H1 (cell line): ENCODE measurements at regions not wholly inside any gene's neighbourhood (a gene's known extent, or its start where the extent isn't known, plus 50 kb on each side); places are given as distances from the start of the nearest gene placed in this dataset.

Experiments
- CTCF ChIA-PET: fragments of 300-600 bp; sonication (Branson Sonifier 250); formaldehyde crosslinking; loops from one replicate; lab custom pipeline; 2021; ENCODE audit not compliant: partially characterized antibody; lab: Charles Lee
- POLR2A ChIA-PET: fragments of 300-600 bp; sonication (Branson Sonifier 250); formaldehyde crosslinking; loops from one replicate; lab custom pipeline; 2021; ENCODE audit warnings: inconsistent platforms; ENCODE audit not compliant: partially characterized antibody; lab: Charles Lee
- DNase-seq, 2 experiments: peaks; one replicate each; pipeline versions ENCODE4 v3.0.0 to v3.0.0-alpha.2; 2010 to 2022; ENCODE audit warnings: low spot score in 2 of 2, low read depth in 1 of 2, mixed read lengths in 1 of 2
- FAIRE-seq: peaks from 2 replicates; lab custom pipeline; 2011; peaks lifted over from hg19 to GRCh38; lab: Jason Lieb, UNC
- H2AFZ ChIP-seq: 2 replicates; pipeline ENCODE4 v1.8.1; 2012; ENCODE audit warnings: low read length, inconsistent platforms
- H2AK5ac ChIP-seq: 2 replicates; pipeline ENCODE4 v1.6.1; 2013; ENCODE audit warnings: low read depth, low read length
- H2BK120ac ChIP-seq: replicated peaks from 2 replicates; pipeline ENCODE3; 2013; ENCODE audit warnings: low read depth, low read length, inconsistent platforms
- H2BK12ac ChIP-seq: 2 replicates; pipeline ENCODE4 v1.6.1; 2013; ENCODE audit warnings: low read depth, low read length
- H2BK15ac ChIP-seq: 2 replicates; pipeline ENCODE4 v1.6.1; 2013; ENCODE audit warnings: low read length
- H2BK20ac ChIP-seq: 2 replicates; pipeline ENCODE4 v1.6.1; 2013; ENCODE audit warnings: low read length
- H2BK5ac ChIP-seq: 2 replicates; pipeline ENCODE4 v1.6.1; 2013; ENCODE audit warnings: low read depth, low read length
- H3K14ac ChIP-seq: 2 replicates; pipeline ENCODE4 v1.6.1; 2013; ENCODE audit warnings: inconsistent platforms; ENCODE audit not compliant: insufficient read length
- H3K18ac ChIP-seq: 2 replicates; pipeline ENCODE4 v1.6.1; 2013; ENCODE audit warnings: low read length; ENCODE audit errors: extremely low read depth
- H3K23ac ChIP-seq: 2 replicates; pipeline ENCODE4 v1.6.1; 2013; ENCODE audit warnings: inconsistent platforms; ENCODE audit not compliant: insufficient read length
- H3K23me2 ChIP-seq: 2 replicates; pipeline ENCODE4 v1.6.1; 2013; ENCODE audit warnings: low read depth, low read length
- H3K27ac ChIP-seq: 2 replicates; pipeline ENCODE4 v1.6.1; 2011; ENCODE audit warnings: low read depth, low read length, inconsistent platforms
- H3K27me3 ChIP-seq, 4 experiments: replicated peaks in 1 of 4; 1 replicate in 1 of 4; 2 replicates in 3 of 4; pipeline versions ENCODE4 v1.6.1 to v1.8.1; 2011 to 2013; ENCODE audit warnings: low read length in 3 of 4, mild to moderate bottlenecking in 3 of 4, inconsistent platforms in 2 of 4, mixed read lengths in 2 of 4, moderate library complexity in 1 of 4; ENCODE audit not compliant: control insufficient read depth in 3 of 4, insufficient read depth in 3 of 4; ENCODE audit errors: extremely low read depth in 1 of 4
- H3K36me3 ChIP-seq, 4 experiments: 2 replicates each; pipeline versions ENCODE4 v1.6.1 to v1.8.1; 2011 to 2013; ENCODE audit warnings: mild to moderate bottlenecking in 4 of 4, low read length in 3 of 4, moderate library complexity in 2 of 4, control low read depth in 1 of 4, inconsistent platforms in 1 of 4; ENCODE audit not compliant: insufficient read depth in 4 of 4, control insufficient read depth in 2 of 4
- H3K4ac ChIP-seq: replicated peaks from 2 replicates; pipeline ENCODE3; 2013; ENCODE audit warnings: low read length, low read depth, mixed read lengths, inconsistent platforms; ENCODE audit not compliant: insufficient read length
- H3K4me1 ChIP-seq, 4 experiments: replicated peaks in 1 of 4; 1 replicate in 1 of 4; 2 replicates in 3 of 4; pipeline versions ENCODE4 v1.6.1 to v1.8.1; 2011 to 2013; ENCODE audit warnings: low read length in 3 of 4, inconsistent platforms in 2 of 4, mixed read lengths in 1 of 4; ENCODE audit not compliant: insufficient read depth in 4 of 4, control insufficient read depth in 3 of 4
- H3K4me2 ChIP-seq, 2 experiments: 2 replicates each; pipeline versions ENCODE4 v1.6.1 to v1.8.1; 2011 to 2013; ENCODE audit warnings: low read depth in 2 of 2, low read length in 2 of 2, control low read depth in 1 of 2, inconsistent platforms in 1 of 2, mild to moderate bottlenecking in 1 of 2; ENCODE audit not compliant: insufficient read depth in 1 of 2
- H3K4me3 ChIP-seq, 4 experiments: fragments of 200-600, 300-600 bp in 1 of 4; sonication (generic), shearing (Covaris generic), sonication (Bioruptor Twin) in 1 of 4; 2 replicates each; pipeline versions ENCODE4 v1.5.1 to v1.8.1; 2011 to 2016; ENCODE audit warnings: low read length in 4 of 4, low read depth in 3 of 4, control low read depth in 2 of 4, inconsistent platforms in 2 of 4, mild to moderate bottlenecking in 2 of 4, mixed read lengths in 1 of 4, moderate library complexity in 1 of 4; ENCODE audit not compliant: insufficient read depth in 2 of 4; ENCODE audit errors: extremely low read depth in 1 of 4
- H3K56ac ChIP-seq: replicated peaks from 2 replicates; pipeline ENCODE3; 2013; ENCODE audit warnings: low read depth, mild to moderate bottlenecking, mixed read lengths, low read length, inconsistent platforms; ENCODE audit not compliant: insufficient read length
- H3K79me1 ChIP-seq: 2 replicates; pipeline ENCODE4 v1.6.1; 2013; ENCODE audit warnings: low read depth, low read length, control low read depth
- H3K79me2 ChIP-seq, 2 experiments: 2 replicates each; pipeline versions ENCODE4 v1.6.1 to v1.8.1; 2012 to 2013; ENCODE audit warnings: low read length in 2 of 2, mild to moderate bottlenecking in 2 of 2, inconsistent platforms in 1 of 2; ENCODE audit not compliant: insufficient read depth in 2 of 2, control insufficient read depth in 1 of 2
- H3K9ac ChIP-seq, 4 experiments: replicated peaks in 1 of 4; 1 replicate in 1 of 4; 2 replicates in 3 of 4; pipeline versions ENCODE4 v1.6.1 to v1.8.1; 2011 to 2013; ENCODE audit warnings: low read depth in 3 of 4, low read length in 3 of 4, control low read depth in 2 of 4, mild to moderate bottlenecking in 2 of 4, moderate library complexity in 2 of 4, inconsistent platforms in 1 of 4; ENCODE audit errors: extremely low read depth in 1 of 4
- H3K9me3 ChIP-seq, 2 experiments: 2 replicates each; pipeline versions ENCODE4 v1.6.1 to v1.8.1; 2012 to 2013; ENCODE audit warnings: mild to moderate bottlenecking in 2 of 2, moderate library complexity in 2 of 2, control low read depth in 1 of 2, inconsistent platforms in 1 of 2, low read depth in 1 of 2, low read length in 1 of 2, mixed read lengths in 1 of 2; ENCODE audit not compliant: insufficient read depth in 2 of 2
- H4K20me1 ChIP-seq, 2 experiments: replicated peaks in 1 of 2; 2 replicates each; pipeline versions ENCODE3 to v1.8.1; 2011 to 2013; ENCODE audit warnings: inconsistent platforms in 2 of 2, low read length in 2 of 2, mild to moderate bottlenecking in 1 of 2; ENCODE audit not compliant: insufficient read depth in 2 of 2, control insufficient read depth in 1 of 2
- H4K5ac ChIP-seq: 2 replicates; pipeline ENCODE4 v1.6.1; 2013; ENCODE audit warnings: low read length, low read depth, mixed read lengths, inconsistent platforms; ENCODE audit not compliant: insufficient read length
- H4K8ac ChIP-seq: 2 replicates; pipeline ENCODE4 v1.8.0; 2013; ENCODE audit warnings: mild to moderate bottlenecking, moderate library complexity, low read length, inconsistent platforms; ENCODE audit not compliant: insufficient read depth; ENCODE audit errors: extremely low read depth
- H4K91ac ChIP-seq: replicated peaks from 2 replicates; pipeline ENCODE3; 2013; ENCODE audit warnings: low read length, mixed read lengths, inconsistent platforms; ENCODE audit not compliant: insufficient read length
- CBX5 ChIP-seq: fragments of 300-800, 300-1000 bp; sonication (generic); IDR thresholded peaks from 2 replicates; pipeline ENCODE4 v1.7.1; 2016; ENCODE audit warnings: antibody characterized with exemption, low read length, low read depth
- WGBS, 2 experiments: shearing (Covaris generic) in 1 of 2; methylation state at CpG; one replicate each; pipeline versions ENCODE4 v1.1.6 to v1.1.7; 2013 to 2015; ENCODE audit warnings: low lambda C conversion rate in 2 of 2, mixed read lengths in 2 of 2, inconsistent platforms in 1 of 2, low coverage in 1 of 2, missing lambda C conversion rate in 1 of 2; ENCODE audit not compliant: insufficient replicate concordance in 2 of 2, insufficient coverage in 1 of 2, insufficient read length in 1 of 2; ENCODE audit errors: extremely low coverage in 1 of 2, missing lambda C conversion rate in 1 of 2; 5-methylcytosine and 5-hydroxymethylcytosine counted together

- H3K9ac ChIP-seq, result no peak overlapping the region
- H4K91ac ChIP-seq, result no peak overlapping the region
- no peak overlapping the region for H3K4ac ChIP-seq
- H2AK5ac ChIP-seq, result no peak overlapping the region
- H3K18ac ChIP-seq, result no peak overlapping the region
- no peak overlapping the region for H2BK120ac ChIP-seq
- POLR2A ChIA-PET, result no interaction called here
- H3K23ac ChIP-seq, result no peak overlapping the region
- H2BK15ac ChIP-seq, result no peak overlapping the region
- no peak overlapping the region for H3K56ac ChIP-seq
- H4K20me1 ChIP-seq, result no peaks in the 10 kb centered on the region
- no peak overlapping the region for H3K4me3 ChIP-seq
- no peaks in the 10 kb centered on the region for H3K23me2 ChIP-seq
- no peak for DNase-seq
- H3K14ac ChIP-seq, result no peak overlapping the region
- no peak overlapping the region for H3K4me2 ChIP-seq
- CTCF ChIA-PET, result interaction anchor here (0.9 to 2.0 kb wide), 3 partner anchors 12 to 219 kb away, joined by 3 to 4 read pairs (median 3); no protein-coding TSS in a partner anchor
- TF ChIP-seq CBX5, result no peak
- no peak overlapping the region for H2AFZ ChIP-seq
- WGBS, 2 experiments, result 94% methylated on average over 18 of the region's 25 CpGs; no CpG with 5 or more reads in 1 of the 2 experiments
- no peaks in the 10 kb centered on the region for H3K9me3 ChIP-seq
- no peak overlapping the region for H4K8ac ChIP-seq
- H3K4me1 ChIP-seq, result no peaks in the 10 kb centered on the region
- H3K27me3 ChIP-seq, result no peaks in the 10 kb centered on the region
- H2BK5ac ChIP-seq, result no peak overlapping the region
- no peak for FAIRE-seq
- no peaks in the 10 kb centered on the region for H3K79me1 ChIP-seq
- H3K36me3 ChIP-seq, result no peaks in the 10 kb centered on the region
- H4K5ac ChIP-seq, result no peak overlapping the region
- no peak overlapping the region for H3K27ac ChIP-seq
- no peak overlapping the region for H2BK12ac ChIP-seq
- H2BK20ac ChIP-seq, result no peak overlapping the region
- no peaks in the 10 kb centered on the region for H3K79me2 ChIP-seq
These were observed 66.1 kb upstream of the ZPBP start for GRCh38 chr7:50159154-50159553.
